ENCODE measurements at regions not wholly inside any gene's neighbourhood (a gene's known extent, or its start where the extent isn't known, plus 50 kb on each side); places are given as distances from the start of the nearest gene placed in this dataset.
A peak's percentile ranks its signal among the peaks of the same experiment; 100 is the strongest.

DNA sequence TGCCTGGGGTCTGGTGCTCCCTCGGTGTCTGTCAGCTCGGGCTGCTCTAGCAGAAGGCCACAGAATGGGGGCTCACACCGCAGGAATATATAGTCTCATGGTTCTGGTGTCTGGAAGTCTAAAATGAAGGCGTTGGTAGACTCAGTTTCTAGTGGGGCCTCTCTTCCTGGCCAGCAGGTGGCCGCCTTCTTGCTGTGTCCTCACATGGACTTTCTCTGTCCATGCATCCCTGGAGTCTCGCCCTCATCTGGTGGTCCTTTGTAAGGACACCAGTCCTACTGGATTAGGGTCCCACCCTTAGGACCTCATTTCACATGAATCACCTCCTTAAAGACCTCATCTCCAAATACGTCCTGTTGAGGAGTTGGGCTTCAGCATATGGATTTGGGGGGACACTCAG is 65.7 kb downstream of the RRM2 start:
- DNase-seq (ENCODE audit: low read depth), result no peak
- no peak overlapping the region for H3K4me3 ChIP-seq (ENCODE audit: low read depth, low read length)
- TF ChIP-seq, protein P1, sequence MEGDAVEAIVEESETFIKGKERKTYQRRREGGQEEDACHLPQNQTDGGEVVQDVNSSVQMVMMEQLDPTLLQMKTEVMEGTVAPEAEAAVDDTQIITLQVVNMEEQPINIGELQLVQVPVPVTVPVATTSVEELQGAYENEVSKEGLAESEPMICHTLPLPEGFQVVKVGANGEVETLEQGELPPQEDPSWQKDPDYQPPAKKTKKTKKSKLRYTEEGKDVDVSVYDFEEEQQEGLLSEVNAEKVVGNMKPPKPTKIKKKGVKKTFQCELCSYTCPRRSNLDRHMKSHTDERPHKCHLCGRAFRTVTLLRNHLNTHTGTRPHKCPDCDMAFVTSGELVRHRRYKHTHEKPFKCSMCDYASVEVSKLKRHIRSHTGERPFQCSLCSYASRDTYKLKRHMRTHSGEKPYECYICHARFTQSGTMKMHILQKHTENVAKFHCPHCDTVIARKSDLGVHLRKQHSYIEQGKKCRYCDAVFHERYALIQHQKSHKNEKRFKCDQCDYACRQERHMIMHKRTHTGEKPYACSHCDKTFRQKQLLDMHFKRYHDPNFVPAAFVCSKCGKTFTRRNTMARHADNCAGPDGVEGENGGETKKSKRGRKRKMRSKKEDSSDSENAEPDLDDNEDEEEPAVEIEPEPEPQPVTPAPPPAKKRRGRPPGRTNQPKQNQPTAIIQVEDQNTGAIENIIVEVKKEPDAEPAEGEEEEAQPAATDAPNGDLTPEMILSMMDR (IDR thresholded peaks at IDR 0.05; ENCODE audit: low read depth, low read length, missing control alignments), result peak; percentile 41
- in situ Hi-C loops (cut with HindIII; ENCODE audit: low sequenced_read_pairs), result no loop called here

DNA sequence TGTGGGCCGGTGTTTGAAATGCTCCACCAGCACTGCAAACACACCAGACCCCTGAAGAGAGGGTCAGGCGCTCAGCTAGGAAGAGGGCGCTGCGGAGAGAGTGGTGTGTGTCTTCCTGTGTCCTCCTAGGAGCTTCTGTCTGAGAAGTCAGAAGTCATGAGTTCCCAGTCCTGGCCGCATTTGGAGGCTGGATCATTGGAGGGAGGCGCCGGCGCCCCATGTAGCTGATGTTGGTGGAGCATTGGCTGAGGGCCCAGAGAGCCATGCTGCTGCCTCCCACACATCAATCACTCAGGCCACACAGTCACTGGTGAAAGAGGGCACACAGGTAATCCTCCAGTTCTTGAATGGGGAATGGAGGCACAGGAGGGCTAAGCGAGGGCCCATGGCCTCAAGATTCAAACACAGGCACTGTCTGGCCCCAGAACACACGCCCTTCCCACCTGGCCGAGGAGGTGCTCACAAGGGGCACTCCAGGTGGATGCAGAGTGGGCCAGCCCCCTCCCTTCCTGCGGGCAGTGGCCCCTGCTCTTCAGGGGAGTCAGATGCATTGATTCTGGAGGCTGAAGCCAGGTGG is 66.3 kb downstream of the RRM2 start:
- H3K4me3 ChIP-seq (ENCODE audit: low read depth, low read length), result no peak overlapping the region
- TF ChIP-seq, protein P1 (IDR thresholded peaks at IDR 0.05; ENCODE audit: low read depth, low read length, missing control alignments), result no peak
- in situ Hi-C loops (cut with HindIII; ENCODE audit: low sequenced_read_pairs), result no loop called here
- no peak for DNase-seq (ENCODE audit: low read depth)

DNA sequence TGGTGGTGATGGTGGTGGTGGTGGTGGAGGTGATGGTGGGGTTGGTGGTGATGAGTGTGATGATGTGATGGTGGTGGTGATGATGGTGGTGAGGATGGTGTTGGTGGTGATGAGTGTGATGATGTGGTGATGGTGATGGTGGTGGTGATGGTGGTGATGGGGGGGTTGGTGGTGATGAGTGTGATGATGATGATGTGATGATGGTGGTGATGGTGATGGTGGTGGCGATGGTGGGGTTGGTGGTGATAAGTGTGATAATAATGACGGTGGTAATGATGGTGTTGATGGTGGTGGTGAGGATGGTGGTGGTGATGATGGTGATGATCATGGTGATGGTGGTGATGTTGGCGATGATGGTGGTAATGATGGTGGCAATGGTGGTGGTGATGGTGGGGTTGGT is 67.7 kb downstream of the RRM2 start:
- DNase-seq (ENCODE audit: low read depth), result no peak
- TF ChIP-seq, protein P1 (IDR thresholded peaks at IDR 0.05; ENCODE audit: low read depth, low read length, missing control alignments), result no peak
- in situ Hi-C loops (cut with HindIII; ENCODE audit: low sequenced_read_pairs), result no loop called here
- no peak overlapping the region for H3K4me3 ChIP-seq (ENCODE audit: low read depth, low read length)

DNA sequence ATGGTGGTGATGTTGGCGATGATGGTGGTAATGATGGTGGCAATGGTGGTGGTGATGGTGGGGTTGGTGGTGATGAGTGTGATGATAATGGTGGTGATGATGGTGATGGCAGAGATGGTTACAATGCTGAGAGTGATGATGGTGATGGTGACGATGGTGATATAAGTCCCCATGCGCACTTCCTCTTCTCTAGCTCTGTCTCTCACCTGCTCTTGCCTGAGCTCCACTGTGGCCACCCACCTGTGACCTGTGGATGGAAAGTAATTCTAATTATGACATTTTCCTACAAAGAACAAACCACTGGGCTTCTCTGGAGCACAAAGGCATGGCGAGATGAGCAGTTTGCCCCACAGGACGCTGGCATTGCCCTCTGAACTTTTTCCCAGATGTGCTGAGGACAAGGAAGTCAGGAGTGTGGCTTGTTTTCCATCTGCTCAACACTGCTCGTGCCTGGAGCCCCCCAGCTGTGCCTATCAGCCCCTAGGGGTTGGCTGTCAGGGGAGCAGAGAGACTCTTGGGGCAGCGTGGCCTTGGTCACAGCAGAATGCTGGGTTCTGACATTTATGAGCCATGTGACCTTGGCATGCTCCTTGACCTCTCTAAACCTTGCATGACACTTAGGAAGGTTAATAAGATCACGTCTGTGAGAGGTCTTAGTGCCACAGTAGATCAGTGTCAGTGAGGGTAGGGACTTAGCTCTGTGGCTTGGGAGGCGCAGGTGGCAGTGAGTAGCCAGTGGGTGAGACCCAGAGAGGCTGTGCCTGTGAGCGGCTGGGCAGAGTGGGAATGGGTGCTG is 68.4 kb downstream of the RRM2 start:
- in situ Hi-C loops (cut with HindIII; ENCODE audit: low sequenced_read_pairs), result no loop called here
- DNase-seq (ENCODE audit: low read depth), result no peak
- no peak overlapping the region for H3K4me3 ChIP-seq (ENCODE audit: low read depth, low read length)
- TF ChIP-seq, protein P1 (IDR thresholded peaks at IDR 0.05; ENCODE audit: low read depth, low read length, missing control alignments), result no peak

DNA sequence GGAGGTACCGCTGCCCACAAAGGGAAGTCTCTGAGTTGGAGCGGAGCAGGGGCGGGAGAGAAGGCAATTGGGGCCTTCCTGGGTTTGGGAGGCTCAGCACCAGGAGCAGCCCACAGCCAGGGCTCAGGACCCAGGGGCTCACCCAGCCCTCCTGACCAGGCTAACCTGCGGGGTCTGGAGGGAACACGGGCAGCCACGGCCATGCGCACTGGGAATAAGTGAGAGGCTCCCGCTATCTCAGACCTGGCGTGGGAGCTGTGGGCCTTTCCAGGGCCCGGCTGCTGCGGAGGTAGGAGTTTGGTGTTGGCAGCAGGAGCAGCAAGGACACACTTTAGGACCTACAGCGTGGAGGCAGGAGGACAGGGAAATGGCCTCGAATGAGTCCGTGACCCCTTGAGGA is 69.0 kb downstream of the RRM2 start:
- H3K4me3 ChIP-seq (ENCODE audit: low read depth, low read length), result no peak overlapping the region
- TF ChIP-seq, protein P1 (IDR thresholded peaks at IDR 0.05; ENCODE audit: low read depth, low read length, missing control alignments), result no peak
- in situ Hi-C loops (cut with HindIII; ENCODE audit: low sequenced_read_pairs), result no loop called here
- DNase-seq (ENCODE audit: low read depth), result no peak

DNA sequence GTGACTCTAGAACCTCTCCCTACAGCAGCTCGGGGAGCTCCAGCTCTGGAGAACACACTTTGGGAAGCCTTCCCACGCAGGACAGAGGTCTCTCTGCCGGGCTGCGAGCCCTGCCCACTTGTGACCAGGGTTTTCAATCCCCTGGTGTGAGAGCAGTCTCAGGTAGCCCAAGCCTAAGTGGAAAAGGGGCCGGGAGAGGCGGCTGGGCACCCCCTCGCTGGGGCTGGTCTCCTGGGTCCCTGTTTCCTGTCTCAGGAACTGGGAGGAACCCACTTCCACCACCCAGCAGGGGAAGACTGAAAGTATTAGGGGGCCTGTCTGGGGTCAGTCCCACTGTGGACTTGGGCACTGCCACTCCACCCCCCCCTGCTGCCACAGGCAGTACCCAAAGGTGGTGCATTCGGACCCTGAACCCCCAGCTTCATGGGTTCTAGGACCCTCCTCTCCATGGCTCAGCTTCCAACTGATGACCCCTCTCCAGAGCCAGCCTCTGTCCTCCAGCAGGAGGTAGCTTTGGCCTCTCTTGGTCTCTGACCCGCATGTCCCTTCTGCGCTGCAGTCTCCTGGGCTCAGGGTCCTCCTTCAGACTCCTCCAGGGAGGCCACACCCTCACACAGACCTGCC is 70.0 kb downstream of the RRM2 start:
- in situ Hi-C loops (cut with HindIII; ENCODE audit: low sequenced_read_pairs), result no loop called here
- DNase-seq (ENCODE audit: low read depth), result no peak
- TF ChIP-seq, protein P1 (IDR thresholded peaks at IDR 0.05; ENCODE audit: low read depth, low read length, missing control alignments), result no peak
- no peak overlapping the region for H3K4me3 ChIP-seq (ENCODE audit: low read depth, low read length)
